ENCODE measurements at regions not wholly inside any gene's neighbourhood (a gene's known extent, or its start where the extent isn't known, plus 50 kb on each side); places are given as distances from the start of the nearest gene placed in this dataset.

DNA sequence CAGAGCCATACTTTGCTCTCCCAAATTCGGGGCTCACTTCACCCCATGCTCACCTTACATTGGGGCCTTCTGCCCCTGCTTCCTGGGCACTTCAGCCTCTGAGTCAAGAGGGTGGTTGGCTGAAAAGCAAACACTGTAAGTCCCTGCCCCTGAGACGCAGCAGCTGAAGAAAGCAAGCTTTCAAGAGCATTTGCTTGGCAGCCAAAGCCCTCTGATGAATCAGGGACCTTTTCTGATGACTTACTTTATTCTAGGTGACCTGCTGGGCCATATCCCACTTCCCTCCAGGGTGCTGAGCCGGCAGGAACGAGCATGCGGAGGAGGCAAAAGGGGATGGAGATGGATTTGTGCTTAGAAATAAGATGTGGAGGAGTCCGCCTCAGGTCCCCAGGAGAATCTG, 147.0 kb upstream of the TNRC6C start:
- TF ChIP-seq BCOR (IDR thresholded peaks at IDR 0.05), result no peak
- ChIA-PET POLR2A (no interaction called here), CTCF (ENCODE audit: low intra/inter-chr PET ratio) (no interaction called here)
- H2AFZ ChIP-seq (ENCODE audit: low read depth, low read length), result no peak overlapping the region
- in situ Hi-C loops (cut with MboI), result no loop called here
- DNase-seq (ENCODE audit: extremely low read depth in 1 of 4, low spot score in 3 of 4) (no peak), FAIRE-seq (no peak), ATAC-seq (no peak)
- H3K4me3 ChIP-seq, result no peak overlapping the region
- H3K79me2 ChIP-seq (ENCODE audit: control insufficient read depth, insufficient read depth, low read length), result no peaks in the 10 kb centered on the region
- H3K27ac ChIP-seq (ENCODE audit: extremely low read depth, low read depth, low read length), result no peak overlapping the region
- peaks cover 10 to 46% of the 10 kb centered on the region in 2 experiments; a peak in 4 of 5 replicates for H3K27me3 ChIP-seq (ENCODE audit: control insufficient read depth in 2 of 2, insufficient read depth in 2 of 2, low read length in 2 of 2)
- H3K4me1 ChIP-seq (replicated peaks in 1 of 2; ENCODE audit: control insufficient read depth in 2 of 2, insufficient read depth in 2 of 2, low read length in 2 of 2), result no peaks in the 10 kb centered on the region; a peak in 1 of 5 replicates
- H3K9ac ChIP-seq (ENCODE audit: insufficient read depth in 1 of 2, low read depth in 2 of 2, low read length in 2 of 2), result no peak overlapping the region
- H3K4me2 ChIP-seq (ENCODE audit: insufficient read depth, low read length), result no peak overlapping the region
- BruUV-seq (replicated peaks), result no TSS peak
- 0 out of 2 replicates have a peak, but pooled peaks cover 3% of the 10 kb centered on the region for H4K20me1 ChIP-seq (replicated peaks; ENCODE audit: control insufficient read depth, insufficient read depth, low read length)
- intact Hi-C loops (cut with micrococcal nuclease), result no loop called here
- H3K9me3 ChIP-seq (replicated peaks; ENCODE audit: control insufficient read depth, insufficient read depth, low read depth, low read length), result no peaks in the 10 kb centered on the region; the same call in none of the 2 replicates
- H3K9me1 ChIP-seq (ENCODE audit: control insufficient read depth, insufficient read depth, low read length), result peaks cover 3% of the 10 kb centered on the region
- H3K36me3 ChIP-seq (ENCODE audit: control insufficient read depth, insufficient read depth, low read length), result no peaks in the 10 kb centered on the region
- 0% methylated on average over 6 of the region's 6 CpGs for WGBS (ENCODE audit: insufficient coverage, low coverage, missing lambda C conversion rate)

DNA sequence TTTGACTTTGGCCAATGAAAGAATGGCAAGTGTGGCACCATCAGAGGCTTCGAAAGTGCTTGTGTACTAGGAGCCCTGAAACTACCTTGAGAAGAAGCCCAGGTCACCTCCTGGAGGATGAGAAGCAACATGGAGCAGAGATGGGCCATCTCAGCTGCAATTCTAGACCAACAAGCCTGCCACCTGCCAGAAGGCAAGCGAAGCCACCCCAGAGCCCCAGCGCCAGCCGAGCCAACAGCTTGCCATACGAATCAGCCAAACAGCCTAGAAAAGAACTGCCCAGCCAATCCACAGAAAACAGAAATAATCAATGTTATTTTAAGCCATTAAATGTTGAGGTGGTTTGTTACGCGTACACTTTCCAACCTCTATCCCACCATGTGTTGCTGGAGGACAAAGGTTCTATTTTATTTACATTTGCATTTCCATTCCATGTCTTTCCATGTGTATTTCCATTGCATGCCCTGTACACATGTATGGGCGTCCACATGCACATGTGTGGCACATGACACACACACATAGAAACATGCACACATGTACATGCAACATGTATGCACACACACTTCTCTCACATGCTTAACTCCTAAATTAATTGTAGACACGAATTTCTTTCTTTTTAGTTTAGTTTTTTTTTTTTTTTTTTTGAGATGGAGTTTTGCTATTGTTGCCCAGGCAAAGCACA, 144.3 kb upstream of the TNRC6C start:
- intact Hi-C loops (cut with micrococcal nuclease), result no loop called here
- Histone ChIP-seq H3K9me3 (replicated peaks; ENCODE audit: control insufficient read depth, insufficient read depth, low read depth, low read length) (no peaks in the 10 kb centered on the region; the same call in none of the 2 replicates), H3K27me3 (ENCODE audit: control insufficient read depth in 2 of 2, insufficient read depth in 2 of 2, low read length in 2 of 2) (peaks cover 13 to 46% of the 10 kb centered on the region in 2 experiments), H3K79me2 (ENCODE audit: control insufficient read depth, insufficient read depth, low read length) (no peaks in the 10 kb centered on the region), H3K27ac (ENCODE audit: extremely low read depth, low read depth, low read length) (no peak overlapping the region), H3K4me2 (ENCODE audit: insufficient read depth, low read length) (no peak overlapping the region), H3K36me3 (ENCODE audit: control insufficient read depth, insufficient read depth, low read length) (no peaks in the 10 kb centered on the region), H3K9me1 (ENCODE audit: control insufficient read depth, insufficient read depth, low read length) (no peaks in the 10 kb centered on the region), H3K9ac (ENCODE audit: insufficient read depth in 1 of 2, low read depth in 2 of 2, low read length in 2 of 2) (no peak overlapping the region), H3K4me1 (replicated peaks in 1 of 2; ENCODE audit: control insufficient read depth in 2 of 2, insufficient read depth in 2 of 2, low read length in 2 of 2) (no peaks in the 10 kb centered on the region; a peak in 1 of 5 replicates), H3K4me3 (no peak overlapping the region), H4K20me1 (replicated peaks; ENCODE audit: control insufficient read depth, insufficient read depth, low read length) (0 out of 2 replicates have a peak, but pooled peaks cover 3% of the 10 kb centered on the region), H2AFZ (ENCODE audit: low read depth, low read length) (no peak overlapping the region)
- BruUV-seq (replicated peaks), result no TSS peak
- ATAC-seq (no peak), FAIRE-seq (no peak), DNase-seq (ENCODE audit: extremely low read depth in 1 of 4, low spot score in 3 of 4) (no peak)
- CTCF ChIA-PET (ENCODE audit: low intra/inter-chr PET ratio), result no interaction called here
- in situ Hi-C loops (cut with MboI), result no loop called here
- TF ChIP-seq TBL1XR1 (IDR thresholded peaks at IDR 0.05; ENCODE audit: low read length in 2 of 2) (no peak), PTRF (tag; IDR thresholded peaks at IDR 0.05) (no peak)
- TF ChIP-seq, protein P1, sequence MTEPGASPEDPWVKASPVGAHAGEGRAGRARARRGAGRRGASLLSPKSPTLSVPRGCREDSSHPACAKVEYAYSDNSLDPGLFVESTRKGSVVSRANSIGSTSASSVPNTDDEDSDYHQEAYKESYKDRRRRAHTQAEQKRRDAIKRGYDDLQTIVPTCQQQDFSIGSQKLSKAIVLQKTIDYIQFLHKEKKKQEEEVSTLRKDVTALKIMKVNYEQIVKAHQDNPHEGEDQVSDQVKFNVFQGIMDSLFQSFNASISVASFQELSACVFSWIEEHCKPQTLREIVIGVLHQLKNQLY (CRISPR knock-in tag; conservative IDR thresholded peaks at IDR 0.05), result no peak
- POLR2A ChIA-PET, result interaction anchor here (1.7 kb wide), 1 partner anchor 11 kb away, joined by 4 read pairs; no protein-coding TSS in a partner anchor
- WGBS (ENCODE audit: insufficient coverage, low coverage, missing lambda C conversion rate), result 14% methylated on average over 9 of the region's 9 CpGs
